ENCODE measurements at regions not wholly inside any gene's neighbourhood (a gene's known extent, or its start where the extent isn't known, plus 50 kb on each side); places are given as distances from the start of the nearest gene placed in this dataset.

- TF ChIP-seq PATZ1 (CRISPR knock-in tag; IDR thresholded peaks at IDR 0.05; ENCODE audit: borderline replicate concordance) (no peak), TCF4 (CRISPR knock-in tag; IDR thresholded peaks at IDR 0.05; ENCODE audit: borderline replicate concordance) (no peak), CSRNP3 (CRISPR knock-in tag; IDR thresholded peaks at IDR 0.05) (no peak), BACH2 (CRISPR knock-in tag; IDR thresholded peaks at IDR 0.05; ENCODE audit: borderline replicate concordance) (no peak), OSR1 (CRISPR knock-in tag; IDR thresholded peaks at IDR 0.05) (no peak), RARB (CRISPR knock-in tag; IDR thresholded peaks at IDR 0.05) (no peak), ZC3H10 (CRISPR knock-in tag; IDR thresholded peaks at IDR 0.05) (no peak), PPARA (CRISPR knock-in tag; IDR thresholded peaks at IDR 0.05; ENCODE audit: borderline replicate concordance) (no peak), ZFP30 (CRISPR knock-in tag; IDR thresholded peaks at IDR 0.05) (no peak), ZNF70 (CRISPR knock-in tag; IDR thresholded peaks at IDR 0.05) (no peak)
- no peak for ATAC-seq
These were observed 72.6 kb downstream of the LRRC30 start for GRCh38 chr18:7303316-7304060.

- TF ChIP-seq ZFP30 (CRISPR knock-in tag; IDR thresholded peaks at IDR 0.05) (no peak), ZNF8 (CRISPR knock-in tag; IDR thresholded peaks at IDR 0.05) (no peak), PATZ1 (CRISPR knock-in tag; IDR thresholded peaks at IDR 0.05; ENCODE audit: borderline replicate concordance) (no peak), CSRNP3 (CRISPR knock-in tag; IDR thresholded peaks at IDR 0.05) (no peak)
- no peak for ATAC-seq
These were observed 73.1 kb downstream of the LRRC30 start for GRCh38 chr18:7304061-7304370.

- ATAC-seq: no peak
- TF ChIP-seq ZC3H10 (CRISPR knock-in tag; IDR thresholded peaks at IDR 0.05) (no peak), ISL1 (CRISPR knock-in tag; IDR thresholded peaks at IDR 0.05) (no peak), ZFP30 (CRISPR knock-in tag; IDR thresholded peaks at IDR 0.05) (no peak), TOX (CRISPR knock-in tag; IDR thresholded peaks at IDR 0.05; ENCODE audit: borderline replicate concordance) (no peak), BACH2 (CRISPR knock-in tag; IDR thresholded peaks at IDR 0.05; ENCODE audit: borderline replicate concordance) (no peak), TSHZ2 (CRISPR knock-in tag; IDR thresholded peaks at IDR 0.05) (no peak), RARB (CRISPR knock-in tag; IDR thresholded peaks at IDR 0.05) (no peak), ZNF70 (CRISPR knock-in tag; IDR thresholded peaks at IDR 0.05) (no peak), SNAI2 (CRISPR knock-in tag; IDR thresholded peaks at IDR 0.05) (no peak), ZNF8 (CRISPR knock-in tag; IDR thresholded peaks at IDR 0.05) (no peak), CSRNP3 (CRISPR knock-in tag; IDR thresholded peaks at IDR 0.05) (no peak), ARNTL (CRISPR knock-in tag; IDR thresholded peaks at IDR 0.05; ENCODE audit: borderline replicate concordance, low read depth) (no peak), CSDC2 (CRISPR knock-in tag; IDR thresholded peaks at IDR 0.05) (no peak), CREB5 (CRISPR knock-in tag; IDR thresholded peaks at IDR 0.05; ENCODE audit: low read depth) (no peak)
These were observed 74.5 kb downstream of the LRRC30 start for GRCh38 chr18:7305416-7305815.

Data from SK-N-SH treated with all-trans-retinoic acid at 6 μM for 48 hours (cell line).